Fibroblast of lung (primary cell): ENCODE measurements at regions not wholly inside any gene's neighbourhood (a gene's known extent, or its start where the extent isn't known, plus 50 kb on each side); places are given as distances from the start of the nearest gene placed in this dataset.

Experiments used
- DNase-seq, 2 donors: peaks; one replicate each; pipeline versions ENCODE4 v3.0.0 to v3.0.0-alpha.2; 2010; ENCODE audit warnings: low read depth in 2 of 2
- H2AFZ ChIP-seq: 2 replicates; pipeline ENCODE4 v1.5.1; 2012; ENCODE audit warnings: low read length, control low read depth, inconsistent platforms
- H3K27ac ChIP-seq: 2 replicates; pipeline ENCODE4 v1.5.1; 2011; ENCODE audit warnings: low read length, control low read depth; ENCODE audit not compliant: insufficient read depth
- H3K27me3 ChIP-seq: 2 replicates; pipeline ENCODE4 v1.5.1; 2011; ENCODE audit warnings: mild to moderate bottlenecking, low read length; ENCODE audit not compliant: control insufficient read depth, insufficient read depth
- H3K36me3 ChIP-seq: 2 replicates; pipeline ENCODE4 v1.5.1; 2011; ENCODE audit warnings: low read length; ENCODE audit not compliant: control insufficient read depth, insufficient read depth
- H3K4me1 ChIP-seq: 2 replicates; pipeline ENCODE4 v1.5.1; 2011; ENCODE audit warnings: low read length; ENCODE audit not compliant: control insufficient read depth, insufficient read depth; ENCODE audit errors: extremely low read depth
- H3K4me2 ChIP-seq: 2 replicates; pipeline ENCODE4 v1.5.1; 2011; ENCODE audit warnings: low read length, control low read depth; ENCODE audit not compliant: insufficient read depth; ENCODE audit errors: extremely low read depth
- H3K4me3 ChIP-seq, 4 experiments: fragments of 200-600 bp in 1 of 4; sonication (generic) in 1 of 4; replicated peaks in 1 of 4; 2 replicates each; pipeline ENCODE4 v1.5.1; 2011 to 2016; ENCODE audit warnings: low read length in 4 of 4, low read depth in 3 of 4, mild to moderate bottlenecking in 3 of 4, control low read depth in 2 of 4, inconsistent platforms in 1 of 4, mixed read lengths in 1 of 4; ENCODE audit not compliant: insufficient read depth in 1 of 4; ENCODE audit errors: control extremely low read depth in 1 of 4
- H3K79me2 ChIP-seq: 2 replicates; pipeline ENCODE4 v1.5.1; 2012; ENCODE audit warnings: mild to moderate bottlenecking, low read length, inconsistent platforms; ENCODE audit not compliant: control insufficient read depth, insufficient read depth
- H3K9ac ChIP-seq: 2 replicates; pipeline ENCODE4 v1.5.1; 2011; ENCODE audit warnings: mild to moderate bottlenecking, low read length, control low read depth; ENCODE audit not compliant: insufficient read depth
- H3K9me3 ChIP-seq: 2 replicates; pipeline ENCODE4 v1.5.1; 2012; ENCODE audit warnings: low read depth, low read length; ENCODE audit not compliant: control insufficient read depth, insufficient read depth
- H4K20me1 ChIP-seq: 2 replicates; pipeline ENCODE4 v1.5.1; 2011; ENCODE audit warnings: low read length; ENCODE audit not compliant: control insufficient read depth, insufficient read depth; ENCODE audit errors: extremely low read depth
- EZH2 ChIP-seq: IDR thresholded peaks from 2 replicates; pipeline ENCODE4 v1.5.1; 2012; ENCODE audit warnings: low read length, control low read depth, mild to moderate bottlenecking; ENCODE audit errors: missing control alignments
- TF ChIP-seq, protein P1 (sequence below), 2 donors: IDR thresholded peaks in 1 of 2; conservative IDR thresholded peaks in 1 of 2; 1 replicate in 1 of 2; 2 replicates in 1 of 2; pipeline ENCODE4 v1.5.1; 2011 to 2012; ENCODE audit warnings: low read length in 2 of 2, control low read depth in 1 of 2, inconsistent platforms in 1 of 2, low read depth in 1 of 2, mild to moderate bottlenecking in 1 of 2

DNA sequence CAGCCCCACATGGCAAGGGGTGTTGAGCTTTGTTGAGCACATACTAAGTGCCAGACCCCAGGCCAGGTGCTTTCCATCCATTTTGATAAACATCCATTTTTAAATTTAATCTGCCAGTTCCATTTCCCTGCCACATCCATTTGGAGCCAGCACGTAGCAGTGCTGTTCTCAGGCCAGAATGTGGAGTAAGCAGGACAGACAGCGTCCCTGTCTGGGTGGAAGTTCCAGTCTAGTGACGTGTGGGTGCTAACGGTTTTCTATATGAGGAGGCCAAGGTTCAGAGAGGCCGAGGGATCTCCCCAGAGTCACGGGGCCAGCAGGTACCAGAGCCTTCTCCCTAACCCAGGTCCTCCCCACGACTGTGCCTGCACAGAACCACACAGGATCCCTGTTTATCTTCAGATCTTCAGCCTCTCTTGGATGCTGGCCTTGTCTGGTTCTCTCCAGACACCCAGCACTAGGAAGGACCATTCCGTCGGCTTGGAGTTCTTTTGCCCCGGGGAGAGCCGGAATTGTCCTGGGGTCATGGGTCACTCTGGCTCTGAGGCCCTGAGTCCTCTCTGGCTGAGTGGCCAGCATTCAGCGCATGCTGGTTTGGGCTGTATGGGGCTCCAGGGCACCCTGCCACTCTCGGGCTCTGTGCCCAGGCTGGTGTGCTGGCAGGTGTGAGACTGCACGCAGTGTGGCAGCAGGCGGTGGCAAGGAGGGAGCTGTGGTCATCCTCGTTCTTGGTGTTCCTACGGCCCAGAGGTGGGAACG lies 63.6 kb upstream of the PPARA start:
- Histone ChIP-seq H3K27me3 (no peaks in the 10 kb centered on the region), H3K4me1 (peaks cover 53% of the 10 kb centered on the region), H3K9me3 (no peaks in the 10 kb centered on the region), H3K79me2 (peaks cover 100% of the 10 kb centered on the region), H3K9ac (peak overlapping the region; percentile 66), H3K4me2 (peak overlapping the region; percentile 100), H3K36me3 (peaks cover 59% of the 10 kb centered on the region), H4K20me1 (peaks cover 3% of the 10 kb centered on the region), H2AFZ (no peak overlapping the region), H3K27ac (peak overlapping the region; percentile 97), H3K4me3 (peak overlapping the region in 3 of 4 experiments; percentile 81 to 98 (median 84))
- TF ChIP-seq, protein P1, sequence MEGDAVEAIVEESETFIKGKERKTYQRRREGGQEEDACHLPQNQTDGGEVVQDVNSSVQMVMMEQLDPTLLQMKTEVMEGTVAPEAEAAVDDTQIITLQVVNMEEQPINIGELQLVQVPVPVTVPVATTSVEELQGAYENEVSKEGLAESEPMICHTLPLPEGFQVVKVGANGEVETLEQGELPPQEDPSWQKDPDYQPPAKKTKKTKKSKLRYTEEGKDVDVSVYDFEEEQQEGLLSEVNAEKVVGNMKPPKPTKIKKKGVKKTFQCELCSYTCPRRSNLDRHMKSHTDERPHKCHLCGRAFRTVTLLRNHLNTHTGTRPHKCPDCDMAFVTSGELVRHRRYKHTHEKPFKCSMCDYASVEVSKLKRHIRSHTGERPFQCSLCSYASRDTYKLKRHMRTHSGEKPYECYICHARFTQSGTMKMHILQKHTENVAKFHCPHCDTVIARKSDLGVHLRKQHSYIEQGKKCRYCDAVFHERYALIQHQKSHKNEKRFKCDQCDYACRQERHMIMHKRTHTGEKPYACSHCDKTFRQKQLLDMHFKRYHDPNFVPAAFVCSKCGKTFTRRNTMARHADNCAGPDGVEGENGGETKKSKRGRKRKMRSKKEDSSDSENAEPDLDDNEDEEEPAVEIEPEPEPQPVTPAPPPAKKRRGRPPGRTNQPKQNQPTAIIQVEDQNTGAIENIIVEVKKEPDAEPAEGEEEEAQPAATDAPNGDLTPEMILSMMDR (conservative IDR thresholded peaks at IDR 0.05 in 1 of 2, IDR thresholded peaks at IDR 0.05 in 1 of 2; ENCODE audit: low read depth in 1 of 2, low read length in 2 of 2), result no peak
- TF ChIP-seq EZH2, result no peak
- DNase-seq, result peak in 1 of 2 donors; percentile 79

DNA sequence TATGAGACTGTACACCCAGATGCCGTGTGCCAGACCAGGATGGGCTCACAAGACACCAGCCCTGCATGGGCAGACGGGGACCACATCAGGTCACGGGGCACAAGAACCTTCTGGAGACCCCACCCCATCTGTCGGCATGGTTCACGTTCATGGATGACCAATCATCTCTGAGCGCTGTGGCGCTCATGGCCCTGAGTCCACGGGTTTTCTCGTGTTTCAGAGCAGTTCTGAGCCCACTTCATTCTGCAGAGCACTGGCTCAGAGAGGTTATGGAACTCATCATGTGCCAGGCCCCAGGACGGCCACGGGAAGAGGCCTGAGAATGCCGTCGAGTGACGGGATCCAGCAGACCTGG lies 63.0 kb upstream of the PPARA start:
- H3K79me2 ChIP-seq, result peaks cover 100% of the 10 kb centered on the region
- H3K9me3 ChIP-seq, result no peaks in the 10 kb centered on the region
- H3K27ac ChIP-seq, result peak overlapping the region; percentile 97
- no peak for DNase-seq
- peaks cover 3% of the 10 kb centered on the region for H4K20me1 ChIP-seq
- peak overlapping the region; percentile 100 for H3K4me2 ChIP-seq
- H3K4me3 ChIP-seq, result peak overlapping the region in 3 of 4 experiments; percentile 81 to 98 (median 84)
- peaks cover 62% of the 10 kb centered on the region for H3K36me3 ChIP-seq
- H3K9ac ChIP-seq, result peak overlapping the region; percentile 66
- H2AFZ ChIP-seq, result no peak overlapping the region
- peaks cover 59% of the 10 kb centered on the region for H3K4me1 ChIP-seq
- TF ChIP-seq EZH2, result no peak
- TF ChIP-seq, protein P1 (conservative IDR thresholded peaks at IDR 0.05 in 1 of 2, IDR thresholded peaks at IDR 0.05 in 1 of 2; ENCODE audit: low read depth in 1 of 2, low read length in 2 of 2), result no peak
- H3K27me3 ChIP-seq, result no peaks in the 10 kb centered on the region

DNA sequence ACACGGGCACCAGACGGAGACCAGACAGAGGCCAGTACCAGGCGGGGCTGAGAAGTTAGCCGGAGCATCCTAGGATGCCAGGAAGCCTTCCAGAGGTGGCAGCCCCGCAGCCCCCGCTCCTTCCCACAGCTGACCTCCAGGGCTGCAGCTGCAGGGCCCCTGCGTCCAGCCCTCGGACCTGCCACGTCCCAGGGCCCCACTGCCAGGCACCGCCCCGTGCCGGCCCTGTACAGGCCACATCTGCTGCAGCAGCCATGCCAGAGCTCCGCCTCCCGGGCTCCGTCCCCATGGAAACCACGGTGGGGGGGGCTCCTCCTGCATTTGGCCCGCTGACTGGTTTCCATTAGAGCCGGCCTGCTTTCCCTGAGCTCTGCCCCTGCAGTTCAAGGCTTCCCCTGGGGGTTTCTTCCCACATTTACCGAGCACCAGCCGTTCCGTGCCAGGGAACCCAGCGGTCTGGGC lies 62.5 kb upstream of the PPARA start:
- H3K79me2 ChIP-seq, result peaks cover 100% of the 10 kb centered on the region
- peak overlapping the region; percentile 66 for H3K9ac ChIP-seq
- peak overlapping the region; percentile 100 for H3K4me2 ChIP-seq
- peak overlapping the region; percentile 6 to 98 (median 82) for H3K4me3 ChIP-seq
- peaks cover 64% of the 10 kb centered on the region for H3K4me1 ChIP-seq
- TF ChIP-seq, protein P1 (conservative IDR thresholded peaks at IDR 0.05 in 1 of 2, IDR thresholded peaks at IDR 0.05 in 1 of 2; ENCODE audit: low read depth in 1 of 2, low read length in 2 of 2), result no peak
- no peak for TF ChIP-seq EZH2
- peaks cover 65% of the 10 kb centered on the region for H3K36me3 ChIP-seq
- peak; percentile 94 to 95 for DNase-seq
- no peak overlapping the region for H2AFZ ChIP-seq
- H3K27me3 ChIP-seq, result no peaks in the 10 kb centered on the region
- H3K9me3 ChIP-seq, result no peaks in the 10 kb centered on the region
- peak overlapping the region; percentile 97 for H3K27ac ChIP-seq
- peaks cover 5% of the 10 kb centered on the region for H4K20me1 ChIP-seq
